ENCODE measurements at regions not wholly inside any gene's neighbourhood (a gene's known extent, or its start where the extent isn't known, plus 50 kb on each side); places are given as distances from the start of the nearest gene placed in this dataset. TPM values are rescaled to one million over a fixed set of nuclear protein-coding genes. Genes with fewer than 3 reads are reported as not detected.

GRCh38 chr6:48183178-48183577 lies 72.2 kb upstream of the PTCHD4 start:
- POLR2A ChIA-PET, result no interaction called here
- CTCF ChIA-PET, result no interaction called here
- H3K36me3 ChIP-seq (ENCODE audit: control insufficient read depth, insufficient read depth, low read length), result no peaks in the 10 kb centered on the region
- TF ChIP-seq CTCF (IDR thresholded peaks at IDR 0.05; ENCODE audit: insufficient read depth, low read depth, low read length), result no peak
- no peak overlapping the region for H3K4me3 ChIP-seq (ENCODE audit: low read depth, low read length)
- DNase-seq (ENCODE audit: low read depth), result no peak
- no peaks in the 10 kb centered on the region for H3K27me3 ChIP-seq (ENCODE audit: control insufficient read depth, insufficient read depth, low read length)

- CTCF ChIA-PET, result no interaction called here
- Histone ChIP-seq H3K27me3 (ENCODE audit: control insufficient read depth, insufficient read depth, low read length) (no peaks in the 10 kb centered on the region), H3K4me3 (ENCODE audit: low read depth, low read length) (no peak overlapping the region), H3K36me3 (ENCODE audit: control insufficient read depth, insufficient read depth, low read length) (no peaks in the 10 kb centered on the region)
- POLR2A ChIA-PET, result no interaction called here
- TF ChIP-seq CTCF (IDR thresholded peaks at IDR 0.05; ENCODE audit: insufficient read depth, low read depth, low read length), result no peak
- no peak for DNase-seq (ENCODE audit: low read depth)
Observed at GRCh38 chr6:48178700-48179099, 67.7 kb upstream of the PTCHD4 start.

- ChIA-PET POLR2A (no interaction called here), CTCF (no interaction called here)
- DNase-seq (ENCODE audit: low read depth), result no peak
- H3K4me3 ChIP-seq (ENCODE audit: low read depth, low read length), result no peak overlapping the region
- H3K27me3 ChIP-seq (ENCODE audit: control insufficient read depth, insufficient read depth, low read length), result no peaks in the 10 kb centered on the region
- no peaks in the 10 kb centered on the region for H3K36me3 ChIP-seq (ENCODE audit: control insufficient read depth, insufficient read depth, low read length)
- TF ChIP-seq CTCF (IDR thresholded peaks at IDR 0.05; ENCODE audit: insufficient read depth, low read depth, low read length), result no peak
Observed at GRCh38 chr6:48177786-48178185, 66.8 kb upstream of the PTCHD4 start.

GRCh38 chr6:48176645-48177308 lies 65.8 kb upstream of the PTCHD4 start:
- TF ChIP-seq CTCF (IDR thresholded peaks at IDR 0.05; ENCODE audit: insufficient read depth, low read depth, low read length), result no peak
- CTCF ChIA-PET, result no interaction called here
- POLR2A ChIA-PET, result no interaction called here
- Histone ChIP-seq H3K4me3 (ENCODE audit: low read depth, low read length) (no peak overlapping the region), H3K36me3 (ENCODE audit: control insufficient read depth, insufficient read depth, low read length) (no peaks in the 10 kb centered on the region), H3K27me3 (ENCODE audit: control insufficient read depth, insufficient read depth, low read length) (no peaks in the 10 kb centered on the region)
- no peak for DNase-seq (ENCODE audit: low read depth)

DNA sequence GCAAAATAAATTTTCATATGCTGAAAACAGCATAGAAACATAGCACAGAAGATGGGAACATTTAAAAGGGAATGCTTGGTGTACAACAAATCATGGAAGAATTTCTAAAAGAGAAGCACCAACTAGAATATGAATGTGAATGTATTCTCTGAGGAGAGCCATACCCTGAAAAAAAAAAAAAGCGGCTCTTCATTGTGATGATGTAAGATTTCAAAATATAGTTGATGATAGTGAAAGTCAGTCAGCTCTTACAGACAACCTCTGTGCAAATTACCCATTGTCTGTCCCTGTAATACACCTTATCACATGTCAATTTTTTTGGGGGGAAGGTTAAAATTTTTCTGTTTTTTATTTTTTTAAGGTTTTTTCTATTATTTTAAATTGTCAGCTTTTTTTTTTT lies 58.6 kb upstream of the PTCHD4 start:
- Histone ChIP-seq H3K4me3 (ENCODE audit: low read depth, low read length) (no peak overlapping the region), H3K36me3 (ENCODE audit: control insufficient read depth, insufficient read depth, low read length) (no peaks in the 10 kb centered on the region), H3K27me3 (ENCODE audit: control insufficient read depth, insufficient read depth, low read length) (no peaks in the 10 kb centered on the region)
- CTCF ChIA-PET, result no interaction called here
- TF ChIP-seq CTCF (IDR thresholded peaks at IDR 0.05; ENCODE audit: insufficient read depth, low read depth, low read length), result no peak
- POLR2A ChIA-PET, result no interaction called here
- DNase-seq (ENCODE audit: low read depth), result no peak

Small RNA genes in the stretch of these regions (small RNA-seq; reads per million reads assigned to genes)
- gene FO393413.1 (ENCODE audit: insufficient read length, low read depth, low replicate concordance) (not detected), gene RNU7-65P (ENCODE audit: insufficient read length, low read depth, low replicate concordance) (not detected)

Data from BJ (cell line).